CD4-positive, alpha-beta T cell treated with Interleukin-17A for 4 hours (primary cell): ENCODE measurements at regions not wholly inside any gene's neighbourhood (a gene's known extent, or its start where the extent isn't known, plus 50 kb on each side); places are given as distances from the start of the nearest gene placed in this dataset.

Experiments used
- DNase-seq: peaks from one replicate; pipeline ENCODE4 v3.0.0-alpha.2; 2020; ENCODE audit warnings: mixed read lengths

GRCh38 chr4:124018383-124019317, 622.1 kb downstream of the SPRY1 start:
- DNase-seq = no peak

GRCh38 chr4:124019749-124020549, 623.4 kb downstream of the SPRY1 start:
- no peak for DNase-seq

GRCh38 chr4:124025000-124025399, 628.4 kb downstream of the SPRY1 start:
- DNase-seq = no peak

- DNase-seq = no peak
These were observed 628.8 kb downstream of the SPRY1 start for GRCh38 chr4:124025428-124025827.

- no peak for DNase-seq
These were observed 631.6 kb downstream of the SPRY1 start for GRCh38 chr4:124028182-124028581.

- DNase-seq = no peak
These were observed 633.6 kb downstream of the SPRY1 start for GRCh38 chr4:124030147-124030546.

- no peak for DNase-seq
These were observed 635.4 kb downstream of the SPRY1 start for GRCh38 chr4:124032035-124032434.

- no peak for DNase-seq
These were observed 638.9 kb downstream of the SPRY1 start for GRCh38 chr4:124035364-124036041.

- no peak for DNase-seq
These were observed 640.6 kb downstream of the SPRY1 start for GRCh38 chr4:124037236-124037635.

- DNase-seq = no peak
These were observed 647.7 kb downstream of the SPRY1 start for GRCh38 chr4:124044330-124044729.

- no peak for DNase-seq
These were observed 648.3 kb downstream of the SPRY1 start for GRCh38 chr4:124044867-124045266.

GRCh38 chr4:124046190-124046589, 649.6 kb downstream of the SPRY1 start:
- DNase-seq = no peak

GRCh38 chr4:124053872-124054538, 657.4 kb downstream of the SPRY1 start:
- DNase-seq = no peak

GRCh38 chr4:124055336-124055735, 657.2 kb downstream of the ANKRD50 start:
- no peak for DNase-seq

- DNase-seq = no peak
These were observed 656.6 kb downstream of the ANKRD50 start for GRCh38 chr4:124055896-124056295.

GRCh38 chr4:124060261-124060918, 652.1 kb downstream of the ANKRD50 start:
- no peak for DNase-seq

GRCh38 chr4:124061413-124061812, 651.1 kb downstream of the ANKRD50 start:
- no peak for DNase-seq

GRCh38 chr4:124065422-124065821, 647.1 kb downstream of the ANKRD50 start:
- no peak for DNase-seq

GRCh38 chr4:124065936-124066335, 646.6 kb downstream of the ANKRD50 start:
- no peak for DNase-seq

GRCh38 chr4:124066595-124066994, 645.9 kb downstream of the ANKRD50 start:
- no peak for DNase-seq

- no peak for DNase-seq
These were observed 645.5 kb downstream of the ANKRD50 start for GRCh38 chr4:124067046-124067445.
